ENCODE measurements at regions not wholly inside any gene's neighbourhood (a gene's known extent, or its start where the extent isn't known, plus 50 kb on each side); places are given as distances from the start of the nearest gene placed in this dataset.

DNA sequence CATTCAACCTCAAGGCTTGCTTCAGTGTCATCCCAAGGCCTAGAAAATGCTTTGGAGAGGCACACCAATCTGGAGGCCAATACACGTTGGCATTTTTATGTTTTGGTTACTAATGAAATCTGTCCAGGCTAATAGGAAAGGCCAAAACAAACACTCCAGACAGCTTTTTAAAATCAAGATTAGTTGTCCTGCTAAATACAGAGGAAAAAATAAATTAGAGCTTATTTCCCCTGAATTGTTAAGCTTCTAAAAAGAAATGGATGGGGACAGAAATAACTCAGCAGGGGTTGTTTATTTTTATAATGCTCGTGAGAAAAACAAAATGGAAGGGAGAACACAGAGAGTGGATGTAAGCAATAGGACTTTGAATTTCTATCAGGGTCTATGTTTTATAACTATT lies 438.5 kb upstream of the LRRC4C start:
- no peak overlapping the region for H3K4me3 ChIP-seq (ENCODE audit: control insufficient read depth, low read depth, low read length)
- TF ChIP-seq, protein P1, sequence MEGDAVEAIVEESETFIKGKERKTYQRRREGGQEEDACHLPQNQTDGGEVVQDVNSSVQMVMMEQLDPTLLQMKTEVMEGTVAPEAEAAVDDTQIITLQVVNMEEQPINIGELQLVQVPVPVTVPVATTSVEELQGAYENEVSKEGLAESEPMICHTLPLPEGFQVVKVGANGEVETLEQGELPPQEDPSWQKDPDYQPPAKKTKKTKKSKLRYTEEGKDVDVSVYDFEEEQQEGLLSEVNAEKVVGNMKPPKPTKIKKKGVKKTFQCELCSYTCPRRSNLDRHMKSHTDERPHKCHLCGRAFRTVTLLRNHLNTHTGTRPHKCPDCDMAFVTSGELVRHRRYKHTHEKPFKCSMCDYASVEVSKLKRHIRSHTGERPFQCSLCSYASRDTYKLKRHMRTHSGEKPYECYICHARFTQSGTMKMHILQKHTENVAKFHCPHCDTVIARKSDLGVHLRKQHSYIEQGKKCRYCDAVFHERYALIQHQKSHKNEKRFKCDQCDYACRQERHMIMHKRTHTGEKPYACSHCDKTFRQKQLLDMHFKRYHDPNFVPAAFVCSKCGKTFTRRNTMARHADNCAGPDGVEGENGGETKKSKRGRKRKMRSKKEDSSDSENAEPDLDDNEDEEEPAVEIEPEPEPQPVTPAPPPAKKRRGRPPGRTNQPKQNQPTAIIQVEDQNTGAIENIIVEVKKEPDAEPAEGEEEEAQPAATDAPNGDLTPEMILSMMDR (IDR thresholded peaks at IDR 0.05; ENCODE audit: control insufficient read depth, insufficient read depth, low read depth, low read length, missing control alignments) = no peak
- no peak for DNase-seq (ENCODE audit: low read depth)

DNA sequence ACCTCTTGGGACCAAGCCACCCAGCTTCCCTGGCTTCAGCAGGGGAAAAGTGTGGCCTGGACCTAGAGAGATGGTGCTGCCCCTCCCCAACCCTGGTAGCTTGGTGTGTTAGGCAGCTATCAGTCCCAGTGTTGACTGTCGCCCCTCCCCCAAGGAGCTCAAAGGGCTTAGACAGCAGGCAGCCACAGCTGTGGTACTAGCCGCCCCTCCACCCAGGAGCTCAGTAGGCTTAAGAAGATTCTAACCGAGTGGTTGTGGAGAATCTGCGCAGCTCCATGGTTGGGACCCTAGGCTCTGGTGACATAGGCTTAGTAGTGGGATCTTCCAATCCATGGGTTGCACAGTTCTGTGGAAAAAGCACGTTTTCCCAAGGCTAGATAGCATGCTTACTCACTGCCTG lies 458.4 kb upstream of the LRRC4C start:
- no peak for DNase-seq (ENCODE audit: low read depth)
- TF ChIP-seq, protein P1 (IDR thresholded peaks at IDR 0.05; ENCODE audit: control insufficient read depth, insufficient read depth, low read depth, low read length, missing control alignments) = no peak
- no peak overlapping the region for H3K4me3 ChIP-seq (ENCODE audit: control insufficient read depth, low read depth, low read length)

DNA sequence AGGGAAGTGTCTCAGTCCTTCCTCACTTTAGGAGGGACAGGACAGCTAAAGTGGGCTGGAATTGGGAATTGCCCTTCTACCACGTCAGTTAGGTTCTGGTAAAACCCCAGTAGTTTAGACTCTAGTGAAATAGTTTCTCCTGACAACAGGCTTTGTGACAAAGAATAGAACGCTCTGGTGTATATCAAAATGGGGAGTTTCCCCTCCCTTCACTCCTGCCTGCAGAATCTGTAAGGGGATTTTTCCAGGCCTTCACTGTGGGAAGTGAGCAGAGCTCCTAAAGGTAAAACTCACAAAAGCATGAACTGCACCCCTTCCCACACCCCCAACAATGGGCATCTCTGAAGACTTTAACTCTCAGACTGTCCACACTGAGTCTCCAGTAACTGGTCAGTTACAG lies 460.9 kb upstream of the LRRC4C start:
- no peak for DNase-seq (ENCODE audit: low read depth)
- TF ChIP-seq, protein P1 (IDR thresholded peaks at IDR 0.05; ENCODE audit: control insufficient read depth, insufficient read depth, low read depth, low read length, missing control alignments) = no peak

DNA sequence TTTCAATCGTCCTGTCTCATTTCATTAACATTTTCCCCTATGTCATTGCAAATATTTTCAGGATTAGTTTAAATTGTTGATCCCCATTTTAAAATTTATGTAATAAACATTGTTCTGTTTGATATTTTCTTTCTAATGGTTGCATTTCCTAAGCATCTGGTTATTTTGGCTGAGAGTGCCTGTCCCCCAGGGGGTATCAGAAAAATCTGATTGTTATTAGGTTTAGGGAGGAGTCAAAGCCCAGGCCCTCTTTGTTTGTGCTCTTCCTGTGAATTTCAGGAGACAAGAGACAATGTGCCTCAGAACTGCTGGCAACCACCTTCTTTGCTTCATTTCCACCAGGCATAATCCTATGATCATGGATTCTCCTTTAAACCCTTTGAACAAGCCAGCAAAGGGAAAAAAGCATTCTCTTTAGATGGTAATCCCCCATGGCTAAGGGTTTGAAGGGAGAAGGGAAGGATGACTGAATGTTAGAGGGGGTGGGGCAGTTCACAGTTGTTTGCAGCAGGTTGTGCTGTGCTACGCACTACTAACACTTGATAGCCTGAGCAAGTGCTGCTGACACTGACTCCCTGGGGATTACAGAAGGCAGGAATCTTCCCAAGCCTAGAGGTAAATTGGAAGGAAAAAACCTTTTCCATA lies 462.4 kb upstream of the LRRC4C start:
- DNase-seq (ENCODE audit: low read depth) = no peak

More for the DNA sequence above, 460.9 kb upstream of the LRRC4C start:
- H3K4me3 ChIP-seq (ENCODE audit: control insufficient read depth, low read depth, low read length) = no peak overlapping the region

DNA sequence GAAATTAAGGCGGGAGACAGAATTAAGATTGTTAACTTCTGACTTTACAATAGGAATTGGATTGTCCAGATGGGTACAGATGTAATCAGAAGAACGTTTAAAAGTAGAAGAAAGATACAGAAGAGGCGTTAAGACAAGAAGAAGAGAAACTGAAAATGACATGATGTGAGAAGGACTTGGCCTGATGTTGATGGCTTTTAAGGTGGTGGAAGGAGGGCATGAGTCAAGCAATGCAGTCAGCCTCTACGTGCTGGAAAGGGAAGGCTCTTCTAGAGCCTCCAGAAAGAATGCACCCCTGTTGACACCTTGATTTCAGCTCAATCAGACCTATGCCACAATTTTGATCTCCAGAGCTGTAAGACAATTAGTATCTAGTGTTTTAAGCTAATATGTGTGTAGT lies 466.9 kb upstream of the LRRC4C start:
- TF ChIP-seq, protein P1 (IDR thresholded peaks at IDR 0.05; ENCODE audit: control insufficient read depth, insufficient read depth, low read depth, low read length, missing control alignments) = no peak
- H3K4me3 ChIP-seq (ENCODE audit: control insufficient read depth, low read depth, low read length) = no peak overlapping the region
- no peak for DNase-seq (ENCODE audit: low read depth)

More for the DNA sequence above, 462.4 kb upstream of the LRRC4C start:
- TF ChIP-seq, protein P1 (IDR thresholded peaks at IDR 0.05; ENCODE audit: control insufficient read depth, insufficient read depth, low read depth, low read length, missing control alignments) = no peak
- H3K4me3 ChIP-seq (ENCODE audit: control insufficient read depth, low read depth, low read length) = no peak overlapping the region

DNA sequence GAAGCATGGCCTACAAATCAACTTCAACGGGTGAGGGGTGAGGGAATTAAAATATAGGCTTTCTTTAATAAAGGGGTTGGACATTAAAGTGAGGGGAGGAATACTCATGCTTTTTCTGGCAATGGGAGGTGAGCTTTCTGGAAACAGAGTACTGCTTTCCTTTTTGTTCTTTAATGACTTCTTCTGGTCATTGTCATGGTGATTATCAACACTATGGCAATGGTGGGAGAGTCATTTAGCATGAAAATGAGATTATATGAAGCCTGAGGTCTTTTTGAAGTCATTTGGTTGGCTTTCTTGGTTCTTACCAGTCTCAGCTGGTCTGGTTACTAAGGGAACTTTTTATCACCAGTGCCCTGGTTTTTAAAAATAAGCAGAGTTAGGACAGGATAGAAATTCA lies 475.8 kb upstream of the LRRC4C start:
- DNase-seq (ENCODE audit: low read depth) = no peak
- no peak overlapping the region for H3K4me3 ChIP-seq (ENCODE audit: control insufficient read depth, low read depth, low read length)
- TF ChIP-seq, protein P1 (IDR thresholded peaks at IDR 0.05; ENCODE audit: control insufficient read depth, insufficient read depth, low read depth, low read length, missing control alignments) = no peak

Measured in AG09309 (cell line).